H1 (cell line): ENCODE measurements at regions not wholly inside any gene's neighbourhood (a gene's known extent, or its start where the extent isn't known, plus 50 kb on each side); places are given as distances from the start of the nearest gene placed in this dataset.

Source experiments
- CBX8 ChIP-seq: fragments of 300-800, 300-1000 bp; sonication (generic); IDR thresholded peaks from 2 replicates; pipeline ENCODE4 v1.7.1; 2016; ENCODE audit warnings: low read depth, low read length, borderline replicate concordance
- CHD2 ChIP-seq: IDR thresholded peaks from 2 replicates; pipeline ENCODE4 v1.6.1; 2012; ENCODE audit warnings: low read length, improper control_type of control experiment
- EZH2 ChIP-seq: fragments of 200-600 bp; sonication (generic); IDR thresholded peaks from 2 replicates; pipeline ENCODE4 v1.7.1; 2012; ENCODE audit warnings: low read depth, mild to moderate bottlenecking, moderate library complexity, low read length, inconsistent platforms; ENCODE audit not compliant: severe bottlenecking
- HDAC6 ChIP-seq: IDR thresholded peaks from one replicate; pipeline ENCODE4 v1.7.1; 2012; ENCODE audit warnings: low read depth, mild to moderate bottlenecking, inconsistent platforms, low read length, moderate library complexity
- POU5F1 ChIP-seq: IDR thresholded peaks from 2 replicates; pipeline ENCODE4 v1.6.1; 2011; ENCODE audit warnings: low read depth, mild to moderate bottlenecking, low read length, moderate library complexity
- RFX5 ChIP-seq: IDR thresholded peaks from 2 replicates; pipeline ENCODE4 v1.6.1; 2011; ENCODE audit warnings: low read depth, low read length, improper control_type of control experiment, borderline replicate concordance
- SRF ChIP-seq: IDR thresholded peaks from 2 replicates; pipeline ENCODE4 v1.6.1; 2011; ENCODE audit warnings: mild to moderate bottlenecking, low read depth, low read length, moderate library complexity
- TEAD4 ChIP-seq: IDR thresholded peaks from 2 replicates; pipeline ENCODE4 v1.6.1; 2012; ENCODE audit warnings: low read depth, low read length, inconsistent platforms, mixed read lengths
- YY1 ChIP-seq: IDR thresholded peaks from 2 replicates; pipeline ENCODE4 v1.6.1; 2011; ENCODE audit warnings: low read depth, mild to moderate bottlenecking, low read length
- TF ChIP-seq, protein P1 (sequence below): fragments of 300-600 bp; sonication (generic); IDR thresholded peaks from 2 replicates; pipeline ENCODE4 v1.7.1; 2012; ENCODE audit warnings: low read length, moderate library complexity, mild to moderate bottlenecking, inconsistent platforms; ENCODE audit not compliant: insufficient replicate concordance
- TF ChIP-seq, protein P2 (sequence below): IDR thresholded peaks from 2 replicates; pipeline ENCODE4 v1.6.1; 2012; ENCODE audit warnings: inconsistent platforms

DNA sequence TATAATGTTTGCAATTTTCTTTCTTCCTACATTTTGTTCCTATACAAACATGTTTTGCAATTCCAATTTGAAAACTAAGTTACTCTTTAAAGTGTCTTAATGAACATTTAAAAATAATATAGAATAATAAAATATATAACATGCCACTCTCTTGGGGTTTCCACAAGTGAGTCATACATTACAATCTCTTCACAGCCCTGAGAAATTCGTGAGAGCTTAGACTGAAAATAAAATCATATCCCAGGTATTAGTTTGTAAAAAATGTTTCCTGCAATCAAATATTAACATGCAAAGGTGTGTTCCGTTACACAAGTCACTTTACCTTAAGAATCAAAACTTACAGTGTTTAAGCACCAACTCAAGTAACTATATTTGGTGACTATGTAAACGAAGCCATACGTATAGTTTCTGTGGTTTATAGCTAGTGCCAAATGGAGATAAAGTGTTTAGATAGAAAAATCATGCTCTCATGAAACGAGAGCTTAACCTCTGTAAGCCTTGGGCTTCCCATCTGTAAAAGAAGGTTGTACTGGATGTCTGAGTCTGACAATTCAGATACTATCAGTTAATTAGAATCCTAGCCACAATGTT lies 253.6 kb upstream of the ANO3 start (continued):
- TF ChIP-seq, protein P1, sequence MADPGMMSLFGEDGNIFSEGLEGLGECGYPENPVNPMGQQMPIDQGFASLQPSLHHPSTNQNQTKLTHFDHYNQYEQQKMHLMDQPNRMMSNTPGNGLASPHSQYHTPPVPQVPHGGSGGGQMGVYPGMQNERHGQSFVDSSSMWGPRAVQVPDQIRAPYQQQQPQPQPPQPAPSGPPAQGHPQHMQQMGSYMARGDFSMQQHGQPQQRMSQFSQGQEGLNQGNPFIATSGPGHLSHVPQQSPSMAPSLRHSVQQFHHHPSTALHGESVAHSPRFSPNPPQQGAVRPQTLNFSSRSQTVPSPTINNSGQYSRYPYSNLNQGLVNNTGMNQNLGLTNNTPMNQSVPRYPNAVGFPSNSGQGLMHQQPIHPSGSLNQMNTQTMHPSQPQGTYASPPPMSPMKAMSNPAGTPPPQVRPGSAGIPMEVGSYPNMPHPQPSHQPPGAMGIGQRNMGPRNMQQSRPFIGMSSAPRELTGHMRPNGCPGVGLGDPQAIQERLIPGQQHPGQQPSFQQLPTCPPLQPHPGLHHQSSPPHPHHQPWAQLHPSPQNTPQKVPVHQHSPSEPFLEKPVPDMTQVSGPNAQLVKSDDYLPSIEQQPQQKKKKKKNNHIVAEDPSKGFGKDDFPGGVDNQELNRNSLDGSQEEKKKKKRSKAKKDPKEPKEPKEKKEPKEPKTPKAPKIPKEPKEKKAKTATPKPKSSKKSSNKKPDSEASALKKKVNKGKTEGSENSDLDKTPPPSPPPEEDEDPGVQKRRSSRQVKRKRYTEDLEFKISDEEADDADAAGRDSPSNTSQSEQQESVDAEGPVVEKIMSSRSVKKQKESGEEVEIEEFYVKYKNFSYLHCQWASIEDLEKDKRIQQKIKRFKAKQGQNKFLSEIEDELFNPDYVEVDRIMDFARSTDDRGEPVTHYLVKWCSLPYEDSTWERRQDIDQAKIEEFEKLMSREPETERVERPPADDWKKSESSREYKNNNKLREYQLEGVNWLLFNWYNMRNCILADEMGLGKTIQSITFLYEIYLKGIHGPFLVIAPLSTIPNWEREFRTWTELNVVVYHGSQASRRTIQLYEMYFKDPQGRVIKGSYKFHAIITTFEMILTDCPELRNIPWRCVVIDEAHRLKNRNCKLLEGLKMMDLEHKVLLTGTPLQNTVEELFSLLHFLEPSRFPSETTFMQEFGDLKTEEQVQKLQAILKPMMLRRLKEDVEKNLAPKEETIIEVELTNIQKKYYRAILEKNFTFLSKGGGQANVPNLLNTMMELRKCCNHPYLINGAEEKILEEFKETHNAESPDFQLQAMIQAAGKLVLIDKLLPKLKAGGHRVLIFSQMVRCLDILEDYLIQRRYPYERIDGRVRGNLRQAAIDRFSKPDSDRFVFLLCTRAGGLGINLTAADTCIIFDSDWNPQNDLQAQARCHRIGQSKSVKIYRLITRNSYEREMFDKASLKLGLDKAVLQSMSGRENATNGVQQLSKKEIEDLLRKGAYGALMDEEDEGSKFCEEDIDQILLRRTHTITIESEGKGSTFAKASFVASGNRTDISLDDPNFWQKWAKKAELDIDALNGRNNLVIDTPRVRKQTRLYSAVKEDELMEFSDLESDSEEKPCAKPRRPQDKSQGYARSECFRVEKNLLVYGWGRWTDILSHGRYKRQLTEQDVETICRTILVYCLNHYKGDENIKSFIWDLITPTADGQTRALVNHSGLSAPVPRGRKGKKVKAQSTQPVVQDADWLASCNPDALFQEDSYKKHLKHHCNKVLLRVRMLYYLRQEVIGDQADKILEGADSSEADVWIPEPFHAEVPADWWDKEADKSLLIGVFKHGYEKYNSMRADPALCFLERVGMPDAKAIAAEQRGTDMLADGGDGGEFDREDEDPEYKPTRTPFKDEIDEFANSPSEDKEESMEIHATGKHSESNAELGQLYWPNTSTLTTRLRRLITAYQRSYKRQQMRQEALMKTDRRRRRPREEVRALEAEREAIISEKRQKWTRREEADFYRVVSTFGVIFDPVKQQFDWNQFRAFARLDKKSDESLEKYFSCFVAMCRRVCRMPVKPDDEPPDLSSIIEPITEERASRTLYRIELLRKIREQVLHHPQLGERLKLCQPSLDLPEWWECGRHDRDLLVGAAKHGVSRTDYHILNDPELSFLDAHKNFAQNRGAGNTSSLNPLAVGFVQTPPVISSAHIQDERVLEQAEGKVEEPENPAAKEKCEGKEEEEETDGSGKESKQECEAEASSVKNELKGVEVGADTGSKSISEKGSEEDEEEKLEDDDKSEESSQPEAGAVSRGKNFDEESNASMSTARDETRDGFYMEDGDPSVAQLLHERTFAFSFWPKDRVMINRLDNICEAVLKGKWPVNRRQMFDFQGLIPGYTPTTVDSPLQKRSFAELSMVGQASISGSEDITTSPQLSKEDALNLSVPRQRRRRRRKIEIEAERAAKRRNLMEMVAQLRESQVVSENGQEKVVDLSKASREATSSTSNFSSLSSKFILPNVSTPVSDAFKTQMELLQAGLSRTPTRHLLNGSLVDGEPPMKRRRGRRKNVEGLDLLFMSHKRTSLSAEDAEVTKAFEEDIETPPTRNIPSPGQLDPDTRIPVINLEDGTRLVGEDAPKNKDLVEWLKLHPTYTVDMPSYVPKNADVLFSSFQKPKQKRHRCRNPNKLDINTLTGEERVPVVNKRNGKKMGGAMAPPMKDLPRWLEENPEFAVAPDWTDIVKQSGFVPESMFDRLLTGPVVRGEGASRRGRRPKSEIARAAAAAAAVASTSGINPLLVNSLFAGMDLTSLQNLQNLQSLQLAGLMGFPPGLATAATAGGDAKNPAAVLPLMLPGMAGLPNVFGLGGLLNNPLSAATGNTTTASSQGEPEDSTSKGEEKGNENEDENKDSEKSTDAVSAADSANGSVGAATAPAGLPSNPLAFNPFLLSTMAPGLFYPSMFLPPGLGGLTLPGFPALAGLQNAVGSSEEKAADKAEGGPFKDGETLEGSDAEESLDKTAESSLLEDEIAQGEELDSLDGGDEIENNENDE, result no peak
- TF ChIP-seq POU5F1 (no peak), YY1 (no peak), TEAD4 (no peak), HDAC6 (no peak), SRF (no peak), CHD2 (no peak), CBX8 (no peak), EZH2 (no peak), RFX5 (no peak)
- TF ChIP-seq, protein P2, sequence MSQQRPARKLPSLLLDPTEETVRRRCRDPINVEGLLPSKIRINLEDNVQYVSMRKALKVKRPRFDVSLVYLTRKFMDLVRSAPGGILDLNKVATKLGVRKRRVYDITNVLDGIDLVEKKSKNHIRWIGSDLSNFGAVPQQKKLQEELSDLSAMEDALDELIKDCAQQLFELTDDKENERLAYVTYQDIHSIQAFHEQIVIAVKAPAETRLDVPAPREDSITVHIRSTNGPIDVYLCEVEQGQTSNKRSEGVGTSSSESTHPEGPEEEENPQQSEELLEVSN, result no peak
